ENCODE measurements at regions not wholly inside any gene's neighbourhood (a gene's known extent, or its start where the extent isn't known, plus 50 kb on each side); places are given as distances from the start of the nearest gene placed in this dataset.

GRCh38 chr3:56911363-56911762 is 109.6 kb upstream of the ARHGEF3 start:
- H3K4me3 Mint-ChIP-seq = no peak overlapping the region
- H3K9me3 Mint-ChIP-seq = peaks cover 5% of the 10 kb centered on the region; the same call in 1 of the 2 replicates
- no peaks in the 10 kb centered on the region for H3K36me3 Mint-ChIP-seq
- ATAC-seq = no peak
- no peak for TF ChIP-seq ZNF671 (CRISPR knock-in tag; IDR thresholded peaks at IDR 0.05)
- no peak for TF ChIP-seq E2F5 (CRISPR knock-in tag; IDR thresholded peaks at IDR 0.05)
- no peak for TF ChIP-seq RELA (CRISPR knock-in tag; IDR thresholded peaks at IDR 0.05; ENCODE audit: borderline replicate concordance)
- TF ChIP-seq JAZF1 (CRISPR knock-in tag; IDR thresholded peaks at IDR 0.05) = no peak
- no peak for TF ChIP-seq PREB (CRISPR knock-in tag; IDR thresholded peaks at IDR 0.05; ENCODE audit: borderline replicate concordance)
- no peak for TF ChIP-seq NFYB (CRISPR knock-in tag; conservative IDR thresholded peaks at IDR 0.05; ENCODE audit: low read depth)
- no peak for TF ChIP-seq ZNF423 (CRISPR knock-in tag; IDR thresholded peaks at IDR 0.05)
- no peak for TF ChIP-seq ATF6 (CRISPR knock-in tag; IDR thresholded peaks at IDR 0.05)
- no peak for TF ChIP-seq FOXK1 (CRISPR knock-in tag; IDR thresholded peaks at IDR 0.05)
- H3K27me3 Mint-ChIP-seq (ENCODE audit: low read depth) = no peaks in the 10 kb centered on the region
- DNase-seq (ENCODE audit: low spot score) = no peak
- H3K27ac Mint-ChIP-seq = no peak overlapping the region
- CTCF ChIA-PET = interaction anchor here (0.9 to 1.2 kb wide), 3 partner anchors 78 to 121 kb away, joined by 3 read pairs; partner anchors contain the start of gene ARHGEF3
- POLR2A ChIA-PET = no interaction called here
- H3K4me1 Mint-ChIP-seq = peaks cover 10% of the 10 kb centered on the region

- Mint-ChIP-seq H3K36me3 (no peaks in the 10 kb centered on the region), H3K4me3 (no peak overlapping the region), H3K4me1 (no peaks in the 10 kb centered on the region), H3K27ac (no peak overlapping the region), H3K9me3 (peaks cover 5% of the 10 kb centered on the region; the same call in 1 of the 2 replicates), H3K27me3 (ENCODE audit: low read depth) (no peaks in the 10 kb centered on the region)
- ATAC-seq (no peak), DNase-seq (ENCODE audit: low spot score) (no peak)
- CTCF ChIA-PET = no interaction called here
- TF ChIP-seq PRDM15 (CRISPR knock-in tag; IDR thresholded peaks at IDR 0.05) (no peak), NR3C1 (CRISPR knock-in tag; conservative IDR thresholded peaks at IDR 0.05; ENCODE audit: low read depth) (no peak), FOXK1 (CRISPR knock-in tag; IDR thresholded peaks at IDR 0.05) (no peak), KAT7 (CRISPR knock-in tag; IDR thresholded peaks at IDR 0.05; ENCODE audit: borderline replicate concordance) (no peak), CBFB (CRISPR knock-in tag; IDR thresholded peaks at IDR 0.05; ENCODE audit: low read depth) (no peak), ATF2 (CRISPR knock-in tag; IDR thresholded peaks at IDR 0.05; ENCODE audit: borderline replicate concordance, low read depth) (no peak), GABPB1 (CRISPR knock-in tag; IDR thresholded peaks at IDR 0.05) (no peak), EMX1 (CRISPR knock-in tag; IDR thresholded peaks at IDR 0.05) (no peak)
- POLR2A ChIA-PET = no interaction called here
Observed at GRCh38 chr3:56909349-56909748, 107.6 kb upstream of the ARHGEF3 start.
